H1 (cell line): ENCODE measurements at regions not wholly inside any gene's neighbourhood (a gene's known extent, or its start where the extent isn't known, plus 50 kb on each side); places are given as distances from the start of the nearest gene placed in this dataset.

Experiments used
- CTCF ChIA-PET: fragments of 300-600 bp; sonication (Branson Sonifier 250); formaldehyde crosslinking; loops from one replicate; lab custom pipeline; 2021; ENCODE audit not compliant: partially characterized antibody; lab: Charles Lee
- POLR2A ChIA-PET: fragments of 300-600 bp; sonication (Branson Sonifier 250); formaldehyde crosslinking; loops from one replicate; lab custom pipeline; 2021; ENCODE audit warnings: inconsistent platforms; ENCODE audit not compliant: partially characterized antibody; lab: Charles Lee
- DNase-seq, 2 experiments: peaks; one replicate each; pipeline versions ENCODE4 v3.0.0 to v3.0.0-alpha.2; 2010 to 2022; ENCODE audit warnings: low spot score in 2 of 2, low read depth in 1 of 2, mixed read lengths in 1 of 2
- FAIRE-seq: peaks from 2 replicates; lab custom pipeline; 2011; peaks lifted over from hg19 to GRCh38; lab: Jason Lieb, UNC
- H2AFZ ChIP-seq: 2 replicates; pipeline ENCODE4 v1.8.1; 2012; ENCODE audit warnings: low read length, inconsistent platforms
- H2AK5ac ChIP-seq: 2 replicates; pipeline ENCODE4 v1.6.1; 2013; ENCODE audit warnings: low read depth, low read length
- H2BK120ac ChIP-seq: replicated peaks from 2 replicates; pipeline ENCODE3; 2013; ENCODE audit warnings: low read depth, low read length, inconsistent platforms
- H2BK12ac ChIP-seq: 2 replicates; pipeline ENCODE4 v1.6.1; 2013; ENCODE audit warnings: low read depth, low read length
- H2BK15ac ChIP-seq: 2 replicates; pipeline ENCODE4 v1.6.1; 2013; ENCODE audit warnings: low read length
- H2BK20ac ChIP-seq: 2 replicates; pipeline ENCODE4 v1.6.1; 2013; ENCODE audit warnings: low read length
- H2BK5ac ChIP-seq: 2 replicates; pipeline ENCODE4 v1.6.1; 2013; ENCODE audit warnings: low read depth, low read length
- H3K14ac ChIP-seq: 2 replicates; pipeline ENCODE4 v1.6.1; 2013; ENCODE audit warnings: inconsistent platforms; ENCODE audit not compliant: insufficient read length
- H3K18ac ChIP-seq: 2 replicates; pipeline ENCODE4 v1.6.1; 2013; ENCODE audit warnings: low read length; ENCODE audit errors: extremely low read depth
- H3K23ac ChIP-seq: 2 replicates; pipeline ENCODE4 v1.6.1; 2013; ENCODE audit warnings: inconsistent platforms; ENCODE audit not compliant: insufficient read length
- H3K23me2 ChIP-seq: 2 replicates; pipeline ENCODE4 v1.6.1; 2013; ENCODE audit warnings: low read depth, low read length
- H3K27ac ChIP-seq: 2 replicates; pipeline ENCODE4 v1.6.1; 2011; ENCODE audit warnings: low read depth, low read length, inconsistent platforms
- H3K27me3 ChIP-seq, 4 experiments: replicated peaks in 1 of 4; 1 replicate in 1 of 4; 2 replicates in 3 of 4; pipeline versions ENCODE4 v1.6.1 to v1.8.1; 2011 to 2013; ENCODE audit warnings: low read length in 3 of 4, mild to moderate bottlenecking in 3 of 4, inconsistent platforms in 2 of 4, mixed read lengths in 2 of 4, moderate library complexity in 1 of 4; ENCODE audit not compliant: control insufficient read depth in 3 of 4, insufficient read depth in 3 of 4; ENCODE audit errors: extremely low read depth in 1 of 4
- H3K36me3 ChIP-seq, 4 experiments: 2 replicates each; pipeline versions ENCODE4 v1.6.1 to v1.8.1; 2011 to 2013; ENCODE audit warnings: mild to moderate bottlenecking in 4 of 4, low read length in 3 of 4, moderate library complexity in 2 of 4, control low read depth in 1 of 4, inconsistent platforms in 1 of 4; ENCODE audit not compliant: insufficient read depth in 4 of 4, control insufficient read depth in 2 of 4
- H3K4ac ChIP-seq: replicated peaks from 2 replicates; pipeline ENCODE3; 2013; ENCODE audit warnings: low read length, low read depth, mixed read lengths, inconsistent platforms; ENCODE audit not compliant: insufficient read length
- H3K4me1 ChIP-seq, 4 experiments: replicated peaks in 1 of 4; 1 replicate in 1 of 4; 2 replicates in 3 of 4; pipeline versions ENCODE4 v1.6.1 to v1.8.1; 2011 to 2013; ENCODE audit warnings: low read length in 3 of 4, inconsistent platforms in 2 of 4, mixed read lengths in 1 of 4; ENCODE audit not compliant: insufficient read depth in 4 of 4, control insufficient read depth in 3 of 4
- H3K4me2 ChIP-seq, 2 experiments: 2 replicates each; pipeline versions ENCODE4 v1.6.1 to v1.8.1; 2011 to 2013; ENCODE audit warnings: low read depth in 2 of 2, low read length in 2 of 2, control low read depth in 1 of 2, inconsistent platforms in 1 of 2, mild to moderate bottlenecking in 1 of 2; ENCODE audit not compliant: insufficient read depth in 1 of 2
- H3K4me3 ChIP-seq, 4 experiments: fragments of 200-600, 300-600 bp in 1 of 4; sonication (generic), shearing (Covaris generic), sonication (Bioruptor Twin) in 1 of 4; 2 replicates each; pipeline versions ENCODE4 v1.5.1 to v1.8.1; 2011 to 2016; ENCODE audit warnings: low read length in 4 of 4, low read depth in 3 of 4, control low read depth in 2 of 4, inconsistent platforms in 2 of 4, mild to moderate bottlenecking in 2 of 4, mixed read lengths in 1 of 4, moderate library complexity in 1 of 4; ENCODE audit not compliant: insufficient read depth in 2 of 4; ENCODE audit errors: extremely low read depth in 1 of 4
- H3K56ac ChIP-seq: replicated peaks from 2 replicates; pipeline ENCODE3; 2013; ENCODE audit warnings: low read depth, mild to moderate bottlenecking, mixed read lengths, low read length, inconsistent platforms; ENCODE audit not compliant: insufficient read length
- H3K79me1 ChIP-seq: 2 replicates; pipeline ENCODE4 v1.6.1; 2013; ENCODE audit warnings: low read depth, low read length, control low read depth
- H3K79me2 ChIP-seq, 2 experiments: 2 replicates each; pipeline versions ENCODE4 v1.6.1 to v1.8.1; 2012 to 2013; ENCODE audit warnings: low read length in 2 of 2, mild to moderate bottlenecking in 2 of 2, inconsistent platforms in 1 of 2; ENCODE audit not compliant: insufficient read depth in 2 of 2, control insufficient read depth in 1 of 2
- H3K9ac ChIP-seq, 4 experiments: replicated peaks in 1 of 4; 1 replicate in 1 of 4; 2 replicates in 3 of 4; pipeline versions ENCODE4 v1.6.1 to v1.8.1; 2011 to 2013; ENCODE audit warnings: low read depth in 3 of 4, low read length in 3 of 4, control low read depth in 2 of 4, mild to moderate bottlenecking in 2 of 4, moderate library complexity in 2 of 4, inconsistent platforms in 1 of 4; ENCODE audit errors: extremely low read depth in 1 of 4
- H3K9me3 ChIP-seq, 2 experiments: 2 replicates each; pipeline versions ENCODE4 v1.6.1 to v1.8.1; 2012 to 2013; ENCODE audit warnings: mild to moderate bottlenecking in 2 of 2, moderate library complexity in 2 of 2, control low read depth in 1 of 2, inconsistent platforms in 1 of 2, low read depth in 1 of 2, low read length in 1 of 2, mixed read lengths in 1 of 2; ENCODE audit not compliant: insufficient read depth in 2 of 2
- H4K20me1 ChIP-seq, 2 experiments: replicated peaks in 1 of 2; 2 replicates each; pipeline versions ENCODE3 to v1.8.1; 2011 to 2013; ENCODE audit warnings: inconsistent platforms in 2 of 2, low read length in 2 of 2, mild to moderate bottlenecking in 1 of 2; ENCODE audit not compliant: insufficient read depth in 2 of 2, control insufficient read depth in 1 of 2
- H4K5ac ChIP-seq: 2 replicates; pipeline ENCODE4 v1.6.1; 2013; ENCODE audit warnings: low read length, low read depth, mixed read lengths, inconsistent platforms; ENCODE audit not compliant: insufficient read length
- H4K8ac ChIP-seq: 2 replicates; pipeline ENCODE4 v1.8.0; 2013; ENCODE audit warnings: mild to moderate bottlenecking, moderate library complexity, low read length, inconsistent platforms; ENCODE audit not compliant: insufficient read depth; ENCODE audit errors: extremely low read depth
- H4K91ac ChIP-seq: replicated peaks from 2 replicates; pipeline ENCODE3; 2013; ENCODE audit warnings: low read length, mixed read lengths, inconsistent platforms; ENCODE audit not compliant: insufficient read length
- ASH2L ChIP-seq: fragments of 200-600, 300-600 bp; sonication (generic); IDR thresholded peaks from one replicate; pipeline ENCODE4 v1.7.1; 2017; ENCODE audit warnings: low read length
- CBX8 ChIP-seq: fragments of 300-800, 300-1000 bp; sonication (generic); IDR thresholded peaks from 2 replicates; pipeline ENCODE4 v1.7.1; 2016; ENCODE audit warnings: low read depth, low read length, borderline replicate concordance
- RNF2 ChIP-seq: fragments of 200-900, 300-1000 bp; sonication (generic); IDR thresholded peaks from 2 replicates; pipeline ENCODE4 v1.7.1; 2016; ENCODE audit warnings: borderline replicate concordance, low read depth, mild to moderate bottlenecking, antibody characterized with exemption, low read length; ENCODE audit not compliant: poor library complexity, severe bottlenecking; ENCODE audit errors: missing control alignments
- ZNF274 ChIP-seq: IDR thresholded peaks from 2 replicates; pipeline ENCODE4 v1.7.0; 2012; ENCODE audit warnings: low read length, borderline replicate concordance; ENCODE audit errors: extremely low read depth
- WGBS, 2 experiments: shearing (Covaris generic) in 1 of 2; methylation state at CpG; one replicate each; pipeline versions ENCODE4 v1.1.6 to v1.1.7; 2013 to 2015; ENCODE audit warnings: low lambda C conversion rate in 2 of 2, mixed read lengths in 2 of 2, inconsistent platforms in 1 of 2, low coverage in 1 of 2, missing lambda C conversion rate in 1 of 2; ENCODE audit not compliant: insufficient replicate concordance in 2 of 2, insufficient coverage in 1 of 2, insufficient read length in 1 of 2; ENCODE audit errors: extremely low coverage in 1 of 2, missing lambda C conversion rate in 1 of 2; 5-methylcytosine and 5-hydroxymethylcytosine counted together

DNA sequence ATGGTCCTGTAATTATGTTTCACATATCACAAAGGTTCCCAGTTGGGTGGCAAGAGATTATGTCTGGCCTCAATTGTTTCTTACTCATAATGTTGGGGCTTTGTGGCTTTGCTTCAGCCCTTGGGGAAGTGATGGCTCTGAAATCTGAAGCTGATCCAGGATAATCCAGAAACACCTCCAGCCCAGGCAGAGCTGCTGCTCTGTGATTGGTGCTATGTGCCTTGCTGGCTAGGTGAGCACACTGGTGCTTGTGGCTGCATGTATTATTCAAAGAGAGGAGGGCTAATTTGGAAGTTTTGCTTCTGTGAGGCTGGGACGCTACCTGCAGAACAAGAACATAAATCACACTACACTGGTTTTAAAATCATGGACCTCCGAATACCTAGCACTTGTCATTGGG, 346.6 kb upstream of the MGMT start:
- Histone ChIP-seq H4K91ac (no peak overlapping the region), H2BK20ac (no peak overlapping the region), H4K5ac (no peak overlapping the region), H3K4me3 (no peak overlapping the region), H3K79me1 (no peaks in the 10 kb centered on the region), H2BK12ac (no peak overlapping the region), H3K56ac (no peak overlapping the region), H3K23me2 (no peaks in the 10 kb centered on the region), H4K8ac (no peak overlapping the region; the same call in 1 of the 2 replicates), H3K4me1 (peaks cover 0 to 4% (median 0%) of the 10 kb centered on the region in 4 experiments; a peak in 2 of 7 replicates), H3K4ac (no peak overlapping the region), H2BK120ac (no peak overlapping the region), H4K20me1 (no peaks in the 10 kb centered on the region), H3K9me3 (no peaks in the 10 kb centered on the region; a peak in 1 of 4 replicates), H3K36me3 (no peaks in the 10 kb centered on the region), H3K23ac (no peak overlapping the region), H3K18ac (no peak overlapping the region), H2BK5ac (no peak overlapping the region), H3K27ac (no peak overlapping the region), H2BK15ac (no peak overlapping the region), H2AK5ac (no peak overlapping the region), H3K27me3 (no peaks in the 10 kb centered on the region), H3K14ac (no peak overlapping the region), H3K79me2 (no peaks in the 10 kb centered on the region), H2AFZ (no peak overlapping the region), H3K9ac (no peak overlapping the region), H3K4me2 (no peak overlapping the region)
- POLR2A ChIA-PET, result no interaction called here
- FAIRE-seq (no peak), DNase-seq (no peak)
- CTCF ChIA-PET, result interaction anchor here (1.5 kb wide), 1 partner anchor 92 kb away, joined by 5 read pairs; no protein-coding TSS in a partner anchor
- WGBS, 2 experiments, result 41% methylated on average over 2 of the region's 2 CpGs; no CpG with 5 or more reads in 1 of the 2 experiments
- TF ChIP-seq ZNF274 (no peak), CBX8 (no peak), RNF2 (no peak), ASH2L (no peak)
